Neural cell (in vitro differentiated cells): ENCODE measurements at regions not wholly inside any gene's neighbourhood (a gene's known extent, or its start where the extent isn't known, plus 50 kb on each side); places are given as distances from the start of the nearest gene placed in this dataset.

ENCODE experiments used
- EP300 ChIP-seq: fragments of 450-650 bp; conservative IDR thresholded peaks from 2 replicates; pipeline ENCODE4 v1.6.1; 2014; ENCODE audit warnings: antibody characterized with exemption, mild to moderate bottlenecking, moderate library complexity; ENCODE audit not compliant: poor library complexity, severe bottlenecking
- EZH2 ChIP-seq: fragments of 200-600, 300-800 bp; shearing (Covaris generic), sonication (generic); IDR thresholded peaks from 2 replicates; pipeline ENCODE4 v1.6.1; 2014; ENCODE audit warnings: antibody characterized with exemption, low read length, borderline replicate concordance, mild to moderate bottlenecking; ENCODE audit not compliant: insufficient read depth, poor library complexity, severe bottlenecking
- POLR2AphosphoS5 ChIP-seq: IDR thresholded peaks from 2 replicates; pipeline ENCODE4 v1.6.1; 2012
- RAD21 ChIP-seq: fragments of 450-650 bp; conservative IDR thresholded peaks from 2 replicates; pipeline ENCODE4 v1.6.1; 2014; ENCODE audit warnings: antibody characterized with exemption, mild to moderate bottlenecking, moderate library complexity
- TAF1 ChIP-seq: IDR thresholded peaks from 2 replicates; pipeline ENCODE4 v1.6.1; 2012; ENCODE audit warnings: low read depth
- TF ChIP-seq, protein P1 (sequence below): IDR thresholded peaks from 2 replicates; pipeline ENCODE4 v1.6.1; 2012; ENCODE audit warnings: borderline replicate concordance
- TF ChIP-seq, protein P2 (sequence below): fragments of 450-650 bp; IDR thresholded peaks from 2 replicates; pipeline ENCODE4 v1.5.1; 2014; ENCODE audit warnings: antibody characterized with exemption, mild to moderate bottlenecking, moderate library complexity; ENCODE audit not compliant: poor library complexity, severe bottlenecking

DNA sequence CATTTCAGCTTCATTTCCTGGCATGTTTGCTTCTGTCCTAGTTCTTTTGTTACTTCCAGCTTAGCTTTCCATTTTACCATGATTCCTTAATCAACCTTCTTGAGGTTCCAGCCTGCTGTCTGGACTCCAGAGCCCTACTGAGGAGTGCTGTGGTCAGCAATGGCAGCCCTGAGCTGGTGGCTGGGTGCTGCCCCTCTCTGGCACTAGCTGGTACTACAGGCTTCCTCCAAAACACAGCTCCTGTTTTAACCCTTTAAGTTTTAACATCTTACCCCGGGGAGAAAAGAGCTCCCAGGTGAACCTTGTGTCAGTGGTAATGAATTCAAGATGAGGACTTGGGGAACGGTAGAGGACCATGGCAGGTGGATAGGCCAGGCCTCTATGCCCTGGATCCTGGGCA is 395.5 kb downstream of the TMEM114 start:
- TF ChIP-seq, protein P1, sequence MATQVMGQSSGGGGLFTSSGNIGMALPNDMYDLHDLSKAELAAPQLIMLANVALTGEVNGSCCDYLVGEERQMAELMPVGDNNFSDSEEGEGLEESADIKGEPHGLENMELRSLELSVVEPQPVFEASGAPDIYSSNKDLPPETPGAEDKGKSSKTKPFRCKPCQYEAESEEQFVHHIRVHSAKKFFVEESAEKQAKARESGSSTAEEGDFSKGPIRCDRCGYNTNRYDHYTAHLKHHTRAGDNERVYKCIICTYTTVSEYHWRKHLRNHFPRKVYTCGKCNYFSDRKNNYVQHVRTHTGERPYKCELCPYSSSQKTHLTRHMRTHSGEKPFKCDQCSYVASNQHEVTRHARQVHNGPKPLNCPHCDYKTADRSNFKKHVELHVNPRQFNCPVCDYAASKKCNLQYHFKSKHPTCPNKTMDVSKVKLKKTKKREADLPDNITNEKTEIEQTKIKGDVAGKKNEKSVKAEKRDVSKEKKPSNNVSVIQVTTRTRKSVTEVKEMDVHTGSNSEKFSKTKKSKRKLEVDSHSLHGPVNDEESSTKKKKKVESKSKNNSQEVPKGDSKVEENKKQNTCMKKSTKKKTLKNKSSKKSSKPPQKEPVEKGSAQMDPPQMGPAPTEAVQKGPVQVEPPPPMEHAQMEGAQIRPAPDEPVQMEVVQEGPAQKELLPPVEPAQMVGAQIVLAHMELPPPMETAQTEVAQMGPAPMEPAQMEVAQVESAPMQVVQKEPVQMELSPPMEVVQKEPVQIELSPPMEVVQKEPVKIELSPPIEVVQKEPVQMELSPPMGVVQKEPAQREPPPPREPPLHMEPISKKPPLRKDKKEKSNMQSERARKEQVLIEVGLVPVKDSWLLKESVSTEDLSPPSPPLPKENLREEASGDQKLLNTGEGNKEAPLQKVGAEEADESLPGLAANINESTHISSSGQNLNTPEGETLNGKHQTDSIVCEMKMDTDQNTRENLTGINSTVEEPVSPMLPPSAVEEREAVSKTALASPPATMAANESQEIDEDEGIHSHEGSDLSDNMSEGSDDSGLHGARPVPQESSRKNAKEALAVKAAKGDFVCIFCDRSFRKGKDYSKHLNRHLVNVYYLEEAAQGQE, result no peak
- TF ChIP-seq, protein P2, sequence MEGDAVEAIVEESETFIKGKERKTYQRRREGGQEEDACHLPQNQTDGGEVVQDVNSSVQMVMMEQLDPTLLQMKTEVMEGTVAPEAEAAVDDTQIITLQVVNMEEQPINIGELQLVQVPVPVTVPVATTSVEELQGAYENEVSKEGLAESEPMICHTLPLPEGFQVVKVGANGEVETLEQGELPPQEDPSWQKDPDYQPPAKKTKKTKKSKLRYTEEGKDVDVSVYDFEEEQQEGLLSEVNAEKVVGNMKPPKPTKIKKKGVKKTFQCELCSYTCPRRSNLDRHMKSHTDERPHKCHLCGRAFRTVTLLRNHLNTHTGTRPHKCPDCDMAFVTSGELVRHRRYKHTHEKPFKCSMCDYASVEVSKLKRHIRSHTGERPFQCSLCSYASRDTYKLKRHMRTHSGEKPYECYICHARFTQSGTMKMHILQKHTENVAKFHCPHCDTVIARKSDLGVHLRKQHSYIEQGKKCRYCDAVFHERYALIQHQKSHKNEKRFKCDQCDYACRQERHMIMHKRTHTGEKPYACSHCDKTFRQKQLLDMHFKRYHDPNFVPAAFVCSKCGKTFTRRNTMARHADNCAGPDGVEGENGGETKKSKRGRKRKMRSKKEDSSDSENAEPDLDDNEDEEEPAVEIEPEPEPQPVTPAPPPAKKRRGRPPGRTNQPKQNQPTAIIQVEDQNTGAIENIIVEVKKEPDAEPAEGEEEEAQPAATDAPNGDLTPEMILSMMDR, result peak; percentile 30
- TF ChIP-seq EP300 (no peak), RAD21 (no peak), EZH2 (no peak), TAF1 (no peak), POLR2AphosphoS5 (no peak)
